GM18870 (cell line): ENCODE measurements at regions not wholly inside any gene's neighbourhood (a gene's known extent, or its start where the extent isn't known, plus 50 kb on each side); places are given as distances from the start of the nearest gene placed in this dataset.

Experiments used
- ATAC-seq: cut with Tn5 transposase; IDR thresholded peaks from one replicate; pipeline ENCODE4 v1.9.1; 2021; ENCODE audit warnings: moderate library complexity; ENCODE audit not compliant: unreplicated experiment

DNA sequence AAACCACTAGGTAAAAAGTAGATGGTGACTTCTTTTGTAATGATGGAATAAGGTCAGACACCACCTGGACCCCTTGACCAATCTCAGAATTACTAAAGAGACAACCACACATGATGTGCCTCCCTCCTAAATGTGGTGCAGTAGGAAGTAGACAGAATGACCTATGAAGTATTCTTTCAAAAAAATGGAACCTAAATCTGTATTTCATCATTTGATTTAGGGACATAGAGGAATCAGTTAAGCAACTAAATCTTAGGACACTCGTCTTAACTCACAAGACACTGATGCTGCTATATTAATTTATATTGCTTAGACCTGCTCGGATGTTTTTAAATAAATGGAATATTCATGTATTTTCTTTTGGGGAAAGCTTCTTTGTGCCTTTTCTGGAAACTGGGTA lies 80.9 kb upstream of the IRF2BP2 start:
- no peak for ATAC-seq

GRCh38 chr1:234689236-234689635 lies 79.3 kb upstream of the IRF2BP2 start:
- no peak for ATAC-seq

GRCh38 chr1:234687011-234687410 lies 77.0 kb upstream of the IRF2BP2 start:
- no peak for ATAC-seq

- no peak for ATAC-seq
Measured at GRCh38 chr1:234686035-234686434, 76.1 kb upstream of the IRF2BP2 start.

DNA sequence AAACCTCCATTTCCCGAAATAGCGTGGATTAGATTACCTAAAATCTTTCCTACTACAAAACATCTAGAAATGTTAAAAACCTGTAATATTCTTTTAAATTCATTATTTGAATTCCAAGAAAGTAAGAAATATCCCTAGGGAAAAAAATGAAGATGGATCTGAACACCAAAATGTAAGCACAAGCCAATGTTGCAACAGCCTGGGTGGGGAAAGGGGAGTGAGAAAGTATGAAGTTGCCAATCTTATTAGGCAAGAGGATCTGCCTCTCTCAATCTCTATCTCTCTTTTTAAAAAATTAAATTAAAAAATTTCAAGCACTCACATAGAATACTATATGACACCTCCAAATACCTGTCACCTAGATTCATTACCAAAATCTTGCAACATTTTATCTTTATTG lies 74.9 kb upstream of the IRF2BP2 start:
- no peak for ATAC-seq

- no peak for ATAC-seq
Measured at GRCh38 chr1:234683861-234684632, 74.1 kb upstream of the IRF2BP2 start.

DNA sequence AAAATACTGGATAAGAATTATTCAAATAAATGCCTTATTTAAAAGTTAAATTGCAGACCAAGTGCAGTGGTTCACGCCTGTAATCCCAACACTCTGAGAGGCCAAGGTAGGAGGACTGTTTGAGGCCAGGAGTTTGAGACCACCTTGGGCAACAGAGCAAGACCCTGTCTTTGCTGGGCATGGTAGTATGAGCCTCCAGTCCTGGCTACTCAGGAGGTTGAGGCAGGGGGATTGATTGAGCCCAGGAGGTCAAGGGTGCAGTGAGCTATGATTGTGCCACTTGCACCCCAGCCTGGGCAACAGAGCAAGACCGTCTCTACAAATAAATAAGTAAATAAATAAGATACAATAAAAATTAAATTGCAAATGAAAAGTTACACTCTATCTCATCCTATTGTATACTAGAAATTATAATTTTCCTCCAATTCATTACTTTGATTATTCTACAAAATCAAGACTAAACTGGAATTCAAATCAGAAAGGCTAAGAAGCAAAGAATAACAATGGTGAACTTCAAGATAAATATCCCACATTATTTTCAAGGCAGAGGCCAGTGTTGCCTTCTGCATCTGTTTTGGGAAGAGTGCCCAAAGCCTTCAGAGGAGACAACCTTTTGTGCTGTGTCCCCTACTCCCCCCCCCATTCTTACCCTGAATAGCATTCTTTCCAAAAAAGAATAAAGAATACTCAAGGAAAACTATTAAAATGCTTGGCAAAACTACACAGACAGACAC lies 73.3 kb upstream of the IRF2BP2 start:
- no peak for ATAC-seq

GRCh38 chr1:234681990-234682389 lies 72.0 kb upstream of the IRF2BP2 start:
- ATAC-seq, result no peak

- no peak for ATAC-seq
Measured at GRCh38 chr1:234681065-234681464, 71.1 kb upstream of the IRF2BP2 start.

- ATAC-seq, result no peak
Measured at GRCh38 chr1:234680331-234680904, 70.4 kb upstream of the IRF2BP2 start.

GRCh38 chr1:234676103-234676594 lies 66.2 kb upstream of the IRF2BP2 start:
- no peak for ATAC-seq

DNA sequence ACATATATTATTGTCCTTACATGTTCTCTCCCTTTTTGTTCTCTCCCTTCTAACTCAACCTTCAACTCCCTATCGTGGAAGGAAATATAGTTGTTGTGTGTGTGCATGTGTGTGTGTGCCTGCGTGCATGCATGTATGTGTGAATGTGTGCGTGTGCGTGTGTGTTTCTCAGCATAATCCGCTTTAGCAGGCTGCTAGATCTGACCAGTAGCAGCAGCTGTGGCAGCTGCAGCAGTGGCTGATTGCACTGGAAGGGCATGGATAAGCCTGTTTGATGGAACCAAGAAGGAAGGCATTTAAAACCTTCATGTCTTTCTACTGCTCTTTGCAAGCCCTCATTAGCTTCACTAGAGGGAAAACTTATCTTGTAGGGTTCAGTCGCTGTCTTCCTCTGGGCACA lies 65.6 kb upstream of the IRF2BP2 start:
- no peak for ATAC-seq

DNA sequence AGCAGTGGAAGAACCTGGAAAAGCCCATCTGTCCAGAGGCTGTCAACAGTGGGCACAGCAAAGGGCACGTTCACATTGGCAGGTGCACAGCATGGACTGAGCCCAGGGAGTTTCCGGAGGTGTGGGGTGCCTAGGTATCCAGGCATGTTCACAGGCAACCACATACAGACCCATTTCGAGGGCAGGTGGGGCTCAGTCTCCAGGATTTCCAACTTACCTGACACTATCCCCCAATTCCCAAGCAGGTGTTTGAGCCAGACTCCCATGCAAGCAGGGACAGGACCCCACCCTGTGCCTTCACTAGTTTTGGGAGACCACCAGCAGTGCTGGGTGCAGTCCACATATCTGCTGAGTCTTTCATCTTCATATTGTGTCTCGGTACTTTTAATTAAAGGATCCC lies 65.0 kb upstream of the IRF2BP2 start:
- ATAC-seq, result no peak

DNA sequence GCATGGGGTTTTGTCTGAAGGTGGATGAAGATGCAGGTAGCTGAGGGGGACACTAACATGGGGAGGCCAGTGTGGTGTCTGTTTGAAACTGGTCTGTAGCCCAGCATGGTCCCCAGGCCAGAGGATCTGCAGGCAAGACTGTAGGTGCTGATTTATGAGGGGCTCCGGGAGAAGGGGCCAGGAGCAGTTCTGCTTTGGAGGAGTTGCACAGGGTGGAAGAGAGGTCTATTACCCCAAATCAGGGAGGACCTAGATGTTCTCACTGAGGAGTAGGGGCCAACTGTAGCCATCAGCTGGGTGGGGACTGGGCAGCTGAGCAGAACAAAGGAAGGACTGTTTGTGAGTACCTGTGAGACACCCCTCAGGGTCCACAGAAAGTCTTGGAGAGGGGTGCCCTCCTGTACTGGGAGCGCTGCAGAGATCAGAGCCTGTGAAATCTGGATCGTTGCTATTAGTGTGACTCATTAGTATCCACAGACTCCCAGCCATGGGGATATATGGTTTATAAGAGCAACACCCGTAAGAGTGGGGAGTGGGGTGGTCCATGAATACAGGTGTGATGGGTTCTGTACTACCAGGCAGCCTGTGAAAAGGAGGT lies 64.3 kb upstream of the IRF2BP2 start:
- ATAC-seq, result no peak

DNA sequence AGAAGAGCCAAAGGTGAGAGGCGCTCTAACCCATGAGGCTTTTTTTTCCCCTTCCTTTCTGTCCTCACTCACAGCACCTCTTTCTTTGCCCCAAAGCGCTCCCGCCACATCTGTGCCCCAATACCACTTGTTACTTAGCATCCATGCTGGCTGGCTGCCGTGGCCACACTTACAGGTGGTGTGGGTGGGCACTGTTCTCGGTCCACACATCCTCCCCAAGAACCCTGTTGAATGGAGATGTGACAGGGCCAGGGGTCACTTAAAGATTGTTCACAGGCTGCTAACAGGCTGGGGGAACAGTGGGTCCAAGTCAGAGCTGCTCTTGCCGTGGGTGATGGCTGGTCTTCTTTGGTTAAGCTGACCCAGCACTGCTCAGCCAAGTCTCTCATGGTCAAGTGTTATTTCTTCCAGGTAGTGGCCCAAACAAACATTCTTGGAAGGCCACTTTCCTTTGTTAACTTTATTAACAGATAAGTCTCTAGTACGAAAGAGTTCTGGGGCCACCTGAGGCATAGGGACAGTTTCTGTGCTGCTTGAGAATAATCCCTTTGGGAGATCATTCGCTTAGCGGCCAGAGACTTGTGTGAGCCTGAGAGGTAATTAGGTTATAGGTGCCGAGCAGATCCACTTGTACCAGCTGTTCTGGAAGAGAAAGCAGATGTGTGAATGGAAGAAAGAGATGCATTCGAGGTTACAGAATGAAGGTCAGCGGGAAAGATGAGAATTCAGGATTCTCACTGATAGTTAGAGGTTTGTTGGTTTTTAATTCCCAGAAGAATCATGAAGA lies 62.6 kb upstream of the IRF2BP2 start:
- ATAC-seq, result no peak

GRCh38 chr1:234670967-234671626 lies 61.1 kb upstream of the IRF2BP2 start:
- ATAC-seq, result no peak

GRCh38 chr1:234669499-234669898 lies 59.5 kb upstream of the IRF2BP2 start:
- ATAC-seq, result no peak

DNA sequence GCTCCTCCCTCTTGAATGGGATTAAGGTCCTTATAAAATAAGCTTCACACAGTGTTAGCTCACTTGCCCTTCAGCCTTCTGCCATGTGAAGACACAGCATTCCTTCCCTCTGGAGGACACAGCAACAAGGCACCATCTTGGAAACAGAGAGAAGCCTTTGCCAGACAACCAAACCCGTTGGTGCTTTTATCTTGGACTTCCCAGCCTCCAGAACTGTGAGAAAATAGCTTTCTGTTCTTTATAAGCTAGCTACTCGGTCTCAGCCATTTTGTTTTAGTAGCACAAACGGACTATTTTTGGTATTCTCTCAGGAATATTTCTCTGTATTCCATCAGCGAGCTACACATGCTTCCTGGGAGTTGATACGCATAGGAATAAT lies 58.6 kb upstream of the IRF2BP2 start:
- no peak for ATAC-seq

GRCh38 chr1:234667600-234668576 lies 57.9 kb upstream of the IRF2BP2 start:
- no peak for ATAC-seq
